LNCAP (cell line): ENCODE measurements at regions not wholly inside any gene's neighbourhood (a gene's known extent, or its start where the extent isn't known, plus 50 kb on each side); places are given as distances from the start of the nearest gene placed in this dataset.

ENCODE experiments used
- TF ChIP-seq, protein P1 (sequence below): fragments of 450-650 bp; IDR thresholded peaks from 2 replicates; pipeline ENCODE4 v1.5.1; 2017; ENCODE audit warnings: mild to moderate bottlenecking

DNA sequence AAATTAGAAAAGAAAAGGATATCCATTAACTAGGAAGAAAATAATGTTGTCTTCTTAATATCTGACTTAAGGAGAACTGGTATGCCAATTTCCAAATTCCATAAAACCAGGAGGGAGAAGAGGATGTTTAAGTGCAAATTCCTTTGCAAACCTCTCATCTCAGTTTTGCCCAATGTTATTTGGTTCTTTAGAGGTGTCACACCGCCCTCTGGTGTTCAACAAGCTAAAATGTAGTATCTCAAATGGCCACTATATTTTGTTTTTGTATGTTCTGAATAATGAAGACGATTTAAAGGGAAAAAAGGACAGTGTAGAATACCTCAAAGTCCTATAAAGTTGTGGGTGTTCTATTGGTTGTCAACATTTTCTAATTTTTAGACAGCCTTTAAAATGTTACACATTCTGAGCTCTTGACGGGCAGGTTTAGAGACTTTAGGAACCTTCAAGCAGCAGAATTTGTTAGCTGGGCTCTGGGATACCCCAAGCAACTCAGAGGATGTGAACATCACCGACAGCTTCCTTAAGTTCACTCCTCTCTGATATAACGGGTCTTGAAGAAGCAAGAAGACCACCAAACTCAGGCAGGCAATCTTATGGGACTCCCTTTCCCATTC, 458.3 kb downstream of the MFSD1 start:
- TF ChIP-seq, protein P1, sequence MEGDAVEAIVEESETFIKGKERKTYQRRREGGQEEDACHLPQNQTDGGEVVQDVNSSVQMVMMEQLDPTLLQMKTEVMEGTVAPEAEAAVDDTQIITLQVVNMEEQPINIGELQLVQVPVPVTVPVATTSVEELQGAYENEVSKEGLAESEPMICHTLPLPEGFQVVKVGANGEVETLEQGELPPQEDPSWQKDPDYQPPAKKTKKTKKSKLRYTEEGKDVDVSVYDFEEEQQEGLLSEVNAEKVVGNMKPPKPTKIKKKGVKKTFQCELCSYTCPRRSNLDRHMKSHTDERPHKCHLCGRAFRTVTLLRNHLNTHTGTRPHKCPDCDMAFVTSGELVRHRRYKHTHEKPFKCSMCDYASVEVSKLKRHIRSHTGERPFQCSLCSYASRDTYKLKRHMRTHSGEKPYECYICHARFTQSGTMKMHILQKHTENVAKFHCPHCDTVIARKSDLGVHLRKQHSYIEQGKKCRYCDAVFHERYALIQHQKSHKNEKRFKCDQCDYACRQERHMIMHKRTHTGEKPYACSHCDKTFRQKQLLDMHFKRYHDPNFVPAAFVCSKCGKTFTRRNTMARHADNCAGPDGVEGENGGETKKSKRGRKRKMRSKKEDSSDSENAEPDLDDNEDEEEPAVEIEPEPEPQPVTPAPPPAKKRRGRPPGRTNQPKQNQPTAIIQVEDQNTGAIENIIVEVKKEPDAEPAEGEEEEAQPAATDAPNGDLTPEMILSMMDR = peak; percentile 68

DNA sequence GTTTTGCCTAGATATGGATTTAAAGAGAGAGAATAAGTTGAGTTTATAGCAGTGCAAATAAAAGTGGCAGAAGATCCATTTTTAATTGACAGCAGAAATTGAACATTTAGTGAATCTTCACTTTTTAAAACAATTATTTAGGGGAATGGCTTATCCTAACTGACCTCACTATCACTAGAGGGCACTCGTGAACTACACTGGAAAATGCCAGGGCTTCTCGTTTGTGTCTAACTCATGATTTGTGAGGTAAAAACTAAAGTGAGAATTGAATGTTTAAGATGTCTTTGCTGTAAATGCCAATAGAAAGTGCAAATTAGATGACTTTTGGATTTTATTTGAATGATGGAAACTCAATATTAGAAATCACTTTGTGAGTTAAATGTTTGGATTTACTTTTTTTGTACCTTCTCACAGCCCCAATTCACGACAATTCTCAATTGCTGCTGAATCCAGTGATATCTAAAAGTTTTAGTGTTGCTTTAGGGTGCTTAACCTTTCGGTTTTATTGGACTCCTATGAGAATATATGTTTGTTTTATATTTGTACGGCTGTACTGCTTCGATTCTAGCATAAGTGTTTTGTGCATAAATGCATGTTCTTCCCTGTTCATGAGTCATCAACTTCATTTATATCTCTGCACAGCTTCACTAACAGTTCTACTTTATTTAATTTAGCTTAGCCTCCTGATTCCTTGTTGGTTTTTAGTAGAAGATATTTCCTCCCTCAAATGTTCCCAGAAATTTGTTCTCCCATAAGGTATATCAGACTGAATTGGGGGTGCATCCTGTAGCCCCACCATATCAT, 462.1 kb downstream of the MFSD1 start:
- TF ChIP-seq, protein P1 = peak; percentile 85

DNA sequence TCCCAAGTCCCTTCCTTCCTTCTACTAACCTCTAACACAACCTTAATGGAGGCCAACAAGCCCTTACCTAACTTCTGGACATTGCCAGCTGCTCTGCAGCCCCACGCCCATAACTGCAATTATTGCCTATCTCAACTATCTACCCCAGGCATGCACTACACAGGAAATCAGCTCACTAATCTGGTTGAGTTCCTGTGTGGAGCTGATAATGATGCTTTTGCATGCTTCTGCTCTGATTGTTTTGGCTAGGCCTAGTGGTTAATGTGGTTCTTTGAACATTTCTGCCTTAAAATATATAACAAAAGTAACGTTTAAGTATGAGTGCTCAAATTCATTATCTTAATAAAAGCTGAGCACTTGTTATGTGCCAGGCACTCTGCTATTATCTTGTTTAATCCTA, 463.9 kb downstream of the MFSD1 start:
- TF ChIP-seq, protein P1 = no peak

DNA sequence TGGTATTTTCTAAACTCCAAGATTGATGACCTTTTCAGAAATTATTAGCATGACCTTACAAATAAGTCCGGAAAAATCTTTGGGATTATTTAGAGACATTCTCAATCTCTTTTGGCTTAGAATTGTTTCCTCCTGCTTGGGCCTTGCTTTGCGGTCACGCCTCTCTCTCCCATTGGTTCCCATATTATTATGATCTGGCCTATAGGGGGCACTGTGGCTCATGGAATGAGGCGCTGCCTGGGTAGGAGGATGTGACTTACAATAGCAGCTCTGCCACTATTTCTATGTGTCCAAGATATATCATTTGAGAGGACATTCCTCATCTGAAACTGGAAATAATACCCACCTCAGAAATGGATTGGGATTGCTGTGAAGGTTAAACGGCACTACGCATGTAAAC, 464.9 kb downstream of the MFSD1 start:
- TF ChIP-seq, protein P1 = peak; percentile 50; the same call in 1 of the 2 replicates

DNA sequence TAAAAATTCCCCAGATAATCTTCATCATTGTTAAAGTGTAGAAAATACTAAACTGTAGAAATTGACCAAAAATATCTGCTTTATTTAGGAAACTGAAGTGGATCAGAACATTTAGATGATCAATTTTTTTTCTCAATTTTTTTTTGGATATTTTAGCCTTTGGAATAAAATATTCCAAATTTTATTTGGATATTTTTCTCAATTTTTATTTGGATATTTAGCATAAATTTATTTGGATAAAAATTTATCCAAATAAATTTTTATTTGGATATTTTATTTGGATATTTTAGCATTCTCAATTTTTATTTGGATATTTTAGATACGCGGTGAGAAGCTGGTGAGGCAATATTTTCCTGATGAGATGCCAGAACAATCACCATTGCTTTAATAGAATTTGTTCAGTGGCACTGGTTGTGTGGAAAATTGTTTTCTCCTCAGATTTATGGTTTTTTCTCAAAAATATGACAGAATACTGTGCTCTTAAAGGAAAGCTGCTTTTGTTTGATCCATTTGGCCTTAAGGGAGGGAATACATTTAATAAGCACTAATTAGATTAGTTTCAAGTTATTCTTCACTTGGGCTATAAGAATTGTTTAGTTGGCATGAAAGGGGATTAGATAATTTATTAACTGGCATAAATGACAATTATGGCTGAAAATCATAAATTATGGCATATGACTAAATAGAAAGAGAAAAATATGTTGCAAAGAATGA, 470.1 kb downstream of the MFSD1 start:
- TF ChIP-seq, protein P1 = no peak

DNA sequence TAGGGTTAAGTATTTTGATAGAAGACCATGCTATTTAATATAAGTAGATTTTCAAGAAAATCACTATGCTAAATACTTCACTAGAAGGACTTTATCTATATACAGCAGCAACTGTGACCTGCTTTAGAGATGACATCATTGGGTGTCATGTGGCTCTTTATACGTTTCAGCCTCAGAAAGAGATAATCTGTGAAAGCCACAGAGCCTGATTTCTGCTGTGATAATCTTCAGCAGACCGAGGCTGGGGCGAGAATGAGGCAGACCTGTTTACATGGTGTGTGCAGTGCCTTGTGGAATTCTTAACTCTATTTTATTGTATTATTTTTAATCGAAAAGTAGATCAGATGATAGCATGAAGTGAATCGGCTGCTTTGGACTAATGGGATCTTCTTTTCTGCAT, 471.2 kb downstream of the MFSD1 start:
- TF ChIP-seq, protein P1 = no peak

DNA sequence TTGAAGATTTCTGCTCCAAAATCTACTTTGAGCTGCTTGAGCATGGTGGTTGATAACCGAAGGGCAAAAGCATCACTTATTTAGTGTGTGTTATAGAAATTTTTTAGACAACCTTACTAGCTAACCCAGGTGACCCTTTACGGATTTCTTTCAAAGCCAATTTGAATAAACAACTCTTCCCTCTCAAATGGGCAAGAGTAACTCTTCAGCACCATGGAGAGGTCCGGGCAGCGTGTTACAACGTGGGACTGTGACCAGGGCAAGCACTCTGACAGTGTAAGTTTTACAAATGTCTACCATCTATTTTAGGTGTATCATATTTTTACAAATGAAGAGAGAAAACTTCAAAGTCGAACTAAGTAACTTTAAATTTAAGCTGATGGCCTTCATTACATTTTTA, 471.8 kb downstream of the MFSD1 start:
- TF ChIP-seq, protein P1 = no peak
